Heart right ventricle (tissue), 16 donors: ENCODE measurements at regions not wholly inside any gene's neighbourhood (a gene's known extent, or its start where the extent isn't known, plus 50 kb on each side); places are given as distances from the start of the nearest gene placed in this dataset.

Experiments
- ATAC-seq, 8 donors: fragments of 200-7000 bp; cut with Tn5 transposase; one replicate each; pipeline ENCODE4 v1.9.1; 2020; ENCODE audit warnings: mild to moderate bottlenecking in 8 of 8, moderate library complexity in 8 of 8, moderate number of reproducible peaks in 1 of 8
- DNase-seq, 2 donors: peaks; one replicate each; pipeline ENCODE4 v3.0.0-alpha.2; 2020
- H3K27ac ChIP-seq, 10 donors: fragments of 200-600 bp; sonication (generic) in 2 of 10; one replicate each; pipeline versions ENCODE4 v1.5.0 to v1.8.0; 2020 to 2022; ENCODE audit warnings: mild to moderate bottlenecking in 3 of 10
- H3K27me3 ChIP-seq, 7 donors: fragments of 200-600 bp; one replicate each; pipeline ENCODE4 v1.8.0; 2021 to 2022; ENCODE audit warnings: mild to moderate bottlenecking in 2 of 7
- H3K36me3 ChIP-seq, 9 donors: fragments of 200-600 bp; sonication (generic) in 1 of 9; one replicate each; pipeline versions ENCODE4 v1.5.0 to v1.8.0; 2020 to 2022; ENCODE audit warnings: mild to moderate bottlenecking in 2 of 9
- H3K4me1 ChIP-seq, 9 donors: fragments of 200-600 bp; sonication (generic) in 1 of 9; one replicate each; pipeline versions ENCODE4 v1.5.0 to v1.8.0; 2020 to 2022; ENCODE audit warnings: mild to moderate bottlenecking in 4 of 9
- H3K4me3 ChIP-seq, 10 donors: fragments of 200-600 bp; sonication (generic) in 2 of 10; one replicate each; pipeline versions ENCODE4 v1.5.0 to v1.8.0; 2020 to 2022; ENCODE audit warnings: mild to moderate bottlenecking in 7 of 10, moderate library complexity in 2 of 10
- H3K9me3 ChIP-seq, 11 donors: fragments of 200-600 bp in 10 of 11; sonication (generic) in 2 of 11; one replicate each; pipeline versions ENCODE4 v1.5.0 to v1.8.0; 2013 to 2022; ENCODE audit warnings: mild to moderate bottlenecking in 2 of 11, control low read depth in 1 of 11, moderate library complexity in 1 of 11
- CTCF ChIP-seq, 9 donors: fragments of 200-600 bp; sonication (generic) in 2 of 9; IDR thresholded peaks; one replicate each; pipeline versions ENCODE4 v1.5.0 to v1.8.0; 2021 to 2022; ENCODE audit warnings: antibody characterized with exemption in 9 of 9, mild to moderate bottlenecking in 5 of 9, moderate library complexity in 1 of 9
- WGBS, 2 donors: extraction: QIAGEN DNeasy Blood & Tissue Kit; methylation state at CpG; one replicate each; pipeline ENCODE4 v1.1.7; 2013; ENCODE audit warnings: inconsistent platforms in 1 of 2; 5-methylcytosine and 5-hydroxymethylcytosine counted together
- intact Hi-C, 10 donors: fragments of 100-400 bp; cut with DNase I; formaldehyde crosslinking; loops; one replicate each; pipeline versions ENCODE4 v1.11.1 to v1.14.2; 2022
- donor health status: Arrhythmogenic right ventricular cardiomyopathy.
- donor health status: ischemic (EF 13 %, LVEDD 7.1; RV severe dilation, severe dysfunction).
- donor health status: healthy with polysubstance abuse.
- donor health status: DM: no; HTN: yes; CAD: no.
- donor health status: DM: no; HTN: no; CAD: no.
- donor health status: ischemic (EF 25% LVEDD 6.9; RV normal size, moderate dysfunction).
- donor health status: ischemic (EF 25% LVEDD 5.7; RV mildly dilated, moderate dysfunction).
- donor health status: healthy.
- donor health status: DM: yes; HTN: yes; CAD: no.
- donor health status: Ischemic cardiomyopathy.
- donor health status: ischemic (EF 35%, LVEDD 5.7; RV mildly dilated, moderate dysfunction).
- donor health status: nonischemic (EF 11% LVEDD 7.7; RV severe dilation, severe dysfunction).
- donor health status: DM: yes; HTN: yes; CAD: no.
- donor health status: PGD.
- donor health status: ischemic (EF 29% LVEDD 5.4; RV normal size, mild dysfunction).
- donor health status: nonischemic (EF 23%, LVEDD 6.1; RV moderate dilation, normal function).

- no peak overlapping the region for H3K4me3 ChIP-seq
- DNase-seq (no peak), ATAC-seq (no peak)
- peaks cover 0 to 10% (median 0%) of the 10 kb centered on the region in 7 donors for H3K27me3 ChIP-seq
- no peak overlapping the region for H3K27ac ChIP-seq
- H3K9me3 ChIP-seq = no peaks in the 10 kb centered on the region
- intact Hi-C loops = no loop called here
- H3K36me3 ChIP-seq = no peaks in the 10 kb centered on the region
- TF ChIP-seq CTCF (IDR thresholded peaks at IDR 0.05) = no peak
- H3K4me1 ChIP-seq = no peaks in the 10 kb centered on the region
- 89 to 92% methylated on average over 15 of the region's 15 CpGs for WGBS, 2 donors
These were observed 254.0 kb upstream of the IRX1 start for GRCh38 chr5:3341446-3342240.

GRCh38 chr5:3340471-3340870, 255.2 kb upstream of the IRX1 start:
- no peak for DNase-seq
- Histone ChIP-seq H3K27me3 (peaks cover 0 to 5% (median 0%) of the 10 kb centered on the region in 7 donors), H3K4me1 (no peaks in the 10 kb centered on the region), H3K27ac (no peak overlapping the region), H3K9me3 (no peaks in the 10 kb centered on the region), H3K4me3 (no peak overlapping the region), H3K36me3 (no peaks in the 10 kb centered on the region)
- 84 to 87% methylated on average over 12 of the region's 12 CpGs for WGBS, 2 donors
- ATAC-seq = no peak
- no peak for TF ChIP-seq CTCF (IDR thresholded peaks at IDR 0.05)
- intact Hi-C loops = no loop called here

- ATAC-seq (no peak), DNase-seq (no peak)
- Histone ChIP-seq H3K27me3 (peaks cover 0 to 5% (median 0%) of the 10 kb centered on the region in 7 donors), H3K4me1 (no peaks in the 10 kb centered on the region), H3K4me3 (no peak overlapping the region), H3K27ac (no peak overlapping the region), H3K36me3 (no peaks in the 10 kb centered on the region), H3K9me3 (no peaks in the 10 kb centered on the region)
- TF ChIP-seq CTCF (IDR thresholded peaks at IDR 0.05) = no peak
- intact Hi-C loops = no loop called here
- 74 to 82% methylated on average over 10 of the region's 10 CpGs for WGBS, 2 donors
These were observed 255.9 kb upstream of the IRX1 start for GRCh38 chr5:3339798-3340115.

DNA sequence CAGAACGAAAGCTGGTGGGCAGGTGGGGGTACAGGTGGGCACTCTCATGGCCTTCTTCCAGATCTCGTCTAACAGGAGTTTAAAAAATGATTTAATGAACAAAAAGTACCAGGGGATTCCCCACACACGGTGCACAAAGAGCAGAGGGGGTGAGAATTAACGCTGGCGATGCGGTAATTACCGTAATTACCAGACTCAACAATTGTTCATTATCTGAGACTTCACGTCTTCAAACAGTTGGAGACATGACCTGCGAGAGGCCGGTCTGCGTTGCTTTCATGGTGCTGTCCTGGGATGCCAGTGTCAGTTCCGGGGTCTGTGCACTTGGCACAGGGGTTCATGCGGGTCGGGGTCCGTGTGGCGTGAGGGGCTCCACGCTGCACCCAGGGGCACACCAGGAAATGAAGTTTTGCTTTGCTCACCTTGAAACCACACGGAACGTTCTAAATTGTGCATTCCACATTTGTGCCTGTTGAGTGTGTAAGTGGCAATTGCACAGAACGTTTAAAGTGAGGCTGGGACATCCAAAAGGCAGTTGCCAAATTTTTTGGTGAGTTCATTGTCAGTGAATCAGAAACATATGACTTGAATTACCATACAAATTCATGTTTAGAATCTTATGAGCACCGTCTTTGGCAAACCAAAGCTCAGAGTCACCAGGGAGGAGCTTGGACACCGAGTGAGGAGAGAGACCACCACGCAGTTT, 256.4 kb upstream of the IRX1 start:
- Histone ChIP-seq H3K27ac (no peak overlapping the region), H3K4me3 (no peak overlapping the region), H3K9me3 (no peaks in the 10 kb centered on the region), H3K36me3 (no peaks in the 10 kb centered on the region), H3K27me3 (peaks cover 0 to 5% (median 0%) of the 10 kb centered on the region in 7 donors), H3K4me1 (no peaks in the 10 kb centered on the region)
- 76 to 86% methylated on average over 23 of the region's 23 CpGs for WGBS, 2 donors
- ATAC-seq (no peak), DNase-seq (no peak)
- intact Hi-C loops = no loop called here
- no peak for TF ChIP-seq CTCF (IDR thresholded peaks at IDR 0.05)
